Testis (tissue), 2 donors: ENCODE measurements at regions not wholly inside any gene's neighbourhood (a gene's known extent, or its start where the extent isn't known, plus 50 kb on each side); places are given as distances from the start of the nearest gene placed in this dataset.

Experiments
- POLR2A ChIP-seq: fragments of 450-650 bp; IDR thresholded peaks from one replicate; pipeline ENCODE4 v1.6.1; 2017; ENCODE audit warnings: antibody characterized with exemption, mild to moderate bottlenecking, moderate library complexity
- TF ChIP-seq, protein P1 (sequence below), 3 experiments: fragments of 450-650 bp in 2 of 3; fragments of 200-600 bp in 1 of 3; sonication (generic) in 1 of 3; IDR thresholded peaks; one replicate each; pipeline ENCODE4 v1.5.1; 2016 to 2019; ENCODE audit warnings: antibody characterized with exemption in 3 of 3, mild to moderate bottlenecking in 2 of 3, moderate library complexity in 1 of 3

- TF ChIP-seq, protein P1, sequence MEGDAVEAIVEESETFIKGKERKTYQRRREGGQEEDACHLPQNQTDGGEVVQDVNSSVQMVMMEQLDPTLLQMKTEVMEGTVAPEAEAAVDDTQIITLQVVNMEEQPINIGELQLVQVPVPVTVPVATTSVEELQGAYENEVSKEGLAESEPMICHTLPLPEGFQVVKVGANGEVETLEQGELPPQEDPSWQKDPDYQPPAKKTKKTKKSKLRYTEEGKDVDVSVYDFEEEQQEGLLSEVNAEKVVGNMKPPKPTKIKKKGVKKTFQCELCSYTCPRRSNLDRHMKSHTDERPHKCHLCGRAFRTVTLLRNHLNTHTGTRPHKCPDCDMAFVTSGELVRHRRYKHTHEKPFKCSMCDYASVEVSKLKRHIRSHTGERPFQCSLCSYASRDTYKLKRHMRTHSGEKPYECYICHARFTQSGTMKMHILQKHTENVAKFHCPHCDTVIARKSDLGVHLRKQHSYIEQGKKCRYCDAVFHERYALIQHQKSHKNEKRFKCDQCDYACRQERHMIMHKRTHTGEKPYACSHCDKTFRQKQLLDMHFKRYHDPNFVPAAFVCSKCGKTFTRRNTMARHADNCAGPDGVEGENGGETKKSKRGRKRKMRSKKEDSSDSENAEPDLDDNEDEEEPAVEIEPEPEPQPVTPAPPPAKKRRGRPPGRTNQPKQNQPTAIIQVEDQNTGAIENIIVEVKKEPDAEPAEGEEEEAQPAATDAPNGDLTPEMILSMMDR (IDR thresholded peaks at IDR 0.05): no peak
- TF ChIP-seq POLR2A: no peak
Observed at GRCh38 chr2:109064660-109065390, 64.2 kb upstream of the SH3RF3 start.
